CD4-positive, alpha-beta memory T cell (primary cell): ENCODE measurements at regions not wholly inside any gene's neighbourhood (a gene's known extent, or its start where the extent isn't known, plus 50 kb on each side); places are given as distances from the start of the nearest gene placed in this dataset.
A peak's percentile ranks its signal among the peaks of the same experiment; 100 is the strongest.

Experiments used
- CTCF ChIA-PET: fragments of 350-600 bp; sonication (Branson Sonifier 250); formaldehyde crosslinking; loops from one replicate; lab custom pipeline; 2021; ENCODE audit warnings: inconsistent platforms; ENCODE audit not compliant: partially characterized antibody; lab: Charles Lee
- POLR2A ChIA-PET: fragments of 350-600 bp; sonication (Branson Sonifier 250); formaldehyde crosslinking; loops from one replicate; lab custom pipeline; 2021; ENCODE audit not compliant: partially characterized antibody; lab: Charles Lee
- DNase-seq, 5 donors: peaks; one replicate each; pipeline versions ENCODE4 v3.0.0 to v3.0.0-alpha.2; 2020 to 2022; ENCODE audit warnings: mixed read lengths in 1 of 5
- H3K27ac ChIP-seq: one replicate; pipeline ENCODE4 v1.7.0; 2013; ENCODE audit warnings: low read depth, low read length
- H3K27me3 ChIP-seq: 2 replicates; pipeline ENCODE4 v1.7.0; 2013; ENCODE audit warnings: mild to moderate bottlenecking, low read length, moderate library complexity; ENCODE audit not compliant: insufficient read depth
- H3K36me3 ChIP-seq: 2 replicates; pipeline ENCODE4 v1.7.0; 2013; ENCODE audit warnings: mild to moderate bottlenecking, low read length, moderate library complexity; ENCODE audit not compliant: insufficient read depth
- H3K4me1 ChIP-seq: 2 replicates; pipeline ENCODE4 v1.7.0; 2013; ENCODE audit warnings: mild to moderate bottlenecking, low read length, moderate library complexity; ENCODE audit not compliant: insufficient read depth
- H3K4me3 ChIP-seq, 2 donors: one replicate each; pipeline ENCODE4 v1.7.0; 2013; ENCODE audit warnings: low read length in 2 of 2, mild to moderate bottlenecking in 1 of 2
- H3K9me3 ChIP-seq, 2 donors: one replicate each; pipeline ENCODE4 v1.7.0; 2013; ENCODE audit warnings: low read length in 2 of 2, control low read depth in 1 of 2; ENCODE audit not compliant: control insufficient read depth in 1 of 2
- H3K27ac Mint-ChIP-seq, 7 donors: one replicate each; pipeline ENCODE4 v1.8.0; 2020 to 2021; ENCODE audit warnings: mixed read lengths in 7 of 7, mild to moderate bottlenecking in 6 of 7, inconsistent platforms in 3 of 7, moderate library complexity in 3 of 7
- H3K27me3 Mint-ChIP-seq, 2 donors: one replicate each; pipeline ENCODE4 v1.8.0; 2020 to 2021; ENCODE audit warnings: mixed read lengths in 2 of 2
- H3K36me3 Mint-ChIP-seq, 2 donors: one replicate each; pipeline ENCODE4 v1.8.0; 2020 to 2021; ENCODE audit warnings: mixed read lengths in 2 of 2, inconsistent platforms in 1 of 2, mild to moderate bottlenecking in 1 of 2
- H3K4me1 Mint-ChIP-seq, 4 donors: one replicate each; pipeline ENCODE4 v1.8.0; 2020 to 2021; ENCODE audit warnings: mixed read lengths in 4 of 4, mild to moderate bottlenecking in 1 of 4
- H3K4me3 Mint-ChIP-seq, 8 donors: one replicate each; pipeline ENCODE4 v1.8.0; 2020 to 2021; ENCODE audit warnings: mixed read lengths in 8 of 8, mild to moderate bottlenecking in 7 of 8, moderate library complexity in 6 of 8, inconsistent platforms in 3 of 8
- H3K9me3 Mint-ChIP-seq, 8 donors: one replicate each; pipeline ENCODE4 v1.8.0; 2020 to 2021; ENCODE audit warnings: mixed read lengths in 8 of 8, mild to moderate bottlenecking in 5 of 8, inconsistent platforms in 3 of 8, moderate library complexity in 1 of 8
- intact Hi-C: fragments of 100-400 bp; cut with micrococcal nuclease; formaldehyde crosslinking; loops from one replicate; pipeline ENCODE4 v1.15.1; 2023

GRCh38 chr3:120512655-120513054 lies 61.9 kb upstream of the FSTL1 start:
- no peak overlapping the region for H3K27ac Mint-ChIP-seq
- Histone ChIP-seq H3K27ac (no peak overlapping the region), H3K4me3 (no peak overlapping the region), H3K27me3 (peaks cover under 1% of the 10 kb centered on the region), H3K4me1 (no peaks in the 10 kb centered on the region), H3K36me3 (no peaks in the 10 kb centered on the region), H3K9me3 (no peaks in the 10 kb centered on the region)
- intact Hi-C loops = no loop called here
- peaks cover 14 to 18% of the 10 kb centered on the region in 2 donors for H3K27me3 Mint-ChIP-seq
- no peak for DNase-seq
- ChIA-PET POLR2A (no interaction called here), CTCF (no interaction called here)
- no peak overlapping the region for H3K4me3 Mint-ChIP-seq
- peaks cover 0 to 1% of the 10 kb centered on the region in 2 donors for H3K36me3 Mint-ChIP-seq
- H3K4me1 Mint-ChIP-seq = no peaks in the 10 kb centered on the region
- peaks cover 2 to 15% (median 4%) of the 10 kb centered on the region in 8 donors for H3K9me3 Mint-ChIP-seq

GRCh38 chr3:120506828-120507774 lies 56.3 kb upstream of the FSTL1 start:
- Histone ChIP-seq H3K36me3 (no peaks in the 10 kb centered on the region), H3K9me3 (no peaks in the 10 kb centered on the region), H3K27me3 (peaks cover 3% of the 10 kb centered on the region), H3K27ac (no peak overlapping the region), H3K4me1 (no peaks in the 10 kb centered on the region), H3K4me3 (no peak overlapping the region)
- H3K4me3 Mint-ChIP-seq = no peak overlapping the region
- H3K9me3 Mint-ChIP-seq = peaks cover under 1 to 13% (median 4%) of the 10 kb centered on the region in 8 donors
- intact Hi-C loops = no loop called here
- peak in 2 of 5 donors; percentile 0 to 2 for DNase-seq
- H3K4me1 Mint-ChIP-seq = no peaks in the 10 kb centered on the region
- ChIA-PET POLR2A (no interaction called here), CTCF (no interaction called here)
- peaks cover 0 to under 1% of the 10 kb centered on the region in 2 donors for H3K36me3 Mint-ChIP-seq
- peaks cover 7 to 16% of the 10 kb centered on the region in 2 donors for H3K27me3 Mint-ChIP-seq
- no peak overlapping the region for H3K27ac Mint-ChIP-seq

- H3K36me3 Mint-ChIP-seq = no peaks in the 10 kb centered on the region
- Histone ChIP-seq H3K4me1 (no peaks in the 10 kb centered on the region), H3K9me3 (no peaks in the 10 kb centered on the region), H3K4me3 (no peak overlapping the region), H3K27ac (no peak overlapping the region), H3K36me3 (no peaks in the 10 kb centered on the region), H3K27me3 (peaks cover 3% of the 10 kb centered on the region)
- H3K27ac Mint-ChIP-seq = no peak overlapping the region
- no peaks in the 10 kb centered on the region for H3K4me1 Mint-ChIP-seq
- H3K27me3 Mint-ChIP-seq = peaks cover 4 to 13% of the 10 kb centered on the region in 2 donors
- peaks cover 0 to 12% (median 4%) of the 10 kb centered on the region in 8 donors for H3K9me3 Mint-ChIP-seq
- POLR2A ChIA-PET = no interaction called here
- intact Hi-C loops = no loop called here
- CTCF ChIA-PET = no interaction called here
- no peak overlapping the region for H3K4me3 Mint-ChIP-seq
- no peak for DNase-seq
Observed at GRCh38 chr3:120506076-120506827, 55.5 kb upstream of the FSTL1 start.

- peaks cover 3% of the 10 kb centered on the region for H3K27me3 ChIP-seq
- Mint-ChIP-seq H3K4me3 (no peak overlapping the region), H3K36me3 (no peaks in the 10 kb centered on the region), H3K27me3 (peaks cover 0 to 15% of the 10 kb centered on the region in 2 donors), H3K4me1 (no peaks in the 10 kb centered on the region), H3K27ac (no peak overlapping the region), H3K9me3 (peaks cover 0 to 2% (median under 1%) of the 10 kb centered on the region in 8 donors)
- no peaks in the 10 kb centered on the region for H3K4me1 ChIP-seq
- no peaks in the 10 kb centered on the region for H3K36me3 ChIP-seq
- intact Hi-C loops = no loop called here
- ChIA-PET POLR2A (no interaction called here), CTCF (interaction anchor here (1.0 kb wide), 1 partner anchor 16 kb away, joined by 3 read pairs; no protein-coding TSS in a partner anchor)
- H3K4me3 ChIP-seq = no peak overlapping the region
- no peaks in the 10 kb centered on the region for H3K9me3 ChIP-seq
- DNase-seq = no peak
- H3K27ac ChIP-seq = no peak overlapping the region
Observed at GRCh38 chr3:120503727-120504616, 53.2 kb upstream of the FSTL1 start.

- H3K36me3 Mint-ChIP-seq = no peaks in the 10 kb centered on the region
- Histone ChIP-seq H3K4me1 (no peaks in the 10 kb centered on the region), H3K27me3 (no peaks in the 10 kb centered on the region), H3K27ac (no peak overlapping the region), H3K4me3 (no peak overlapping the region), H3K36me3 (no peaks in the 10 kb centered on the region), H3K9me3 (no peaks in the 10 kb centered on the region)
- H3K4me1 Mint-ChIP-seq = no peaks in the 10 kb centered on the region
- no peak overlapping the region for H3K27ac Mint-ChIP-seq
- intact Hi-C loops = no loop called here
- peaks cover 2 to 7% of the 10 kb centered on the region in 2 donors for H3K27me3 Mint-ChIP-seq
- H3K9me3 Mint-ChIP-seq = no peaks in the 10 kb centered on the region
- H3K4me3 Mint-ChIP-seq = no peak overlapping the region
- DNase-seq = no peak
- POLR2A ChIA-PET = no interaction called here
- CTCF ChIA-PET = interaction anchor here (1.0 kb wide), 1 partner anchor 10 kb away, joined by 4 read pairs; no protein-coding TSS in a partner anchor
Observed at GRCh38 chr3:120502116-120502515, 51.3 kb upstream of the FSTL1 start.
